K562 (cell line): ENCODE measurements at regions not wholly inside any gene's neighbourhood (a gene's known extent, or its start where the extent isn't known, plus 50 kb on each side); places are given as distances from the start of the nearest gene placed in this dataset.

Experiments
- MYC ChIP-seq, 2 experiments: fragments of 250-450 bp in 1 of 2; sonication (Bioruptor Pico) in 1 of 2; IDR thresholded peaks; 2 replicates each; pipeline versions ENCODE4 v1.5.1 to v1.6.1; 2012 to 2021; ENCODE audit warnings: low read depth in 2 of 2, borderline replicate concordance in 1 of 2, improper control_type of control experiment in 1 of 2, low read length in 1 of 2, mild to moderate bottlenecking in 1 of 2, moderate library complexity in 1 of 2
- POLR2AphosphoS5 ChIP-seq: IDR thresholded peaks from 2 replicates; pipeline ENCODE4 v1.6.1; 2011; ENCODE audit warnings: mild to moderate bottlenecking, low read depth, low read length, moderate library complexity; ENCODE audit not compliant: control insufficient read depth, insufficient read depth
- SLC30A9 ChIP-seq: fragments of 250-450 bp; sonication (Bioruptor Pico); IDR thresholded peaks from 2 replicates; pipeline ENCODE4 v1.8.0; 2022; ENCODE audit warnings: mild to moderate bottlenecking, moderate library complexity
- SMARCA5 ChIP-seq: fragments of 450-650 bp; IDR thresholded peaks from 2 replicates; pipeline ENCODE4 v1.6.1; 2016
- ZKSCAN8 ChIP-seq: fragments of 200-800 bp; sonication (Bioruptor generic); IDR thresholded peaks from 2 replicates; pipeline ENCODE4 v1.6.1; 2016; ENCODE audit warnings: missing genetic modification characterization, missing compliant biosample characterization
- ZNF695 ChIP-seq: fragments of 450-650 bp; formaldehyde crosslinking; IDR thresholded peaks from 2 replicates; pipeline ENCODE4 v1.4.0; 2020; ENCODE audit warnings: mild to moderate bottlenecking, moderate library complexity
- ZNF766 ChIP-seq: fragments of 200-800 bp; sonication (Bioruptor generic); conservative IDR thresholded peaks from 2 replicates; pipeline ENCODE4 v1.6.1; 2016; ENCODE audit warnings: missing genetic modification characterization, missing compliant biosample characterization
- TF ChIP-seq, protein P1 (sequence below), 3 experiments: IDR thresholded peaks in 2 of 3; conservative IDR thresholded peaks in 1 of 3; 2 replicates each; pipeline ENCODE4 v1.5.1; 2011 to 2012; ENCODE audit warnings: low read length in 3 of 3, mild to moderate bottlenecking in 3 of 3, control low read depth in 2 of 3, improper control_type of control experiment in 1 of 3, inconsistent platforms in 1 of 3, low read depth in 1 of 3, mixed read lengths in 1 of 3, moderate library complexity in 1 of 3; ENCODE audit not compliant: insufficient read depth in 2 of 3
- TF ChIP-seq, protein P2 (sequence below): sonication (generic); formaldehyde crosslinking; IDR thresholded peaks from 2 replicates; pipeline ENCODE4 v1.8.0; 2022; ENCODE audit warnings: missing genetic modification reagents, mild to moderate bottlenecking, borderline replicate concordance

DNA sequence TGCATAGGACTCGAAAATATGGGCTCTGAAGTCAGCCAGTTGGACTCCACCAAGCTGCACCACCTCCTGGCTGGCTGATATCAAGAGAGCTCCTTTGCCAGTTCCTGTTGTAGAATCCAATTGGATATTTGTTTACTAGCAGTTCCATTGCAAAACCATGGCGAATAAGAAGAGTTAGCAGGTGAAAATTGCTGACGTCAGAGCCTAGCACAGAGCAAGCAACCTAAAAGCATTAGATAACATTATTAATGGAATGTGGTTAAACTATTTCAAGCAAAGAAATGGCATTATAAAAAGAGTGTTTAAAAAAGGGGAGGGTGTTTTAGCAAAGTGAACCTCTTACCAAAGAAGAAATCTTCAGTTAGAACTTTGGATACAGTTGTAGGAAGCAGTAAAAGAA is 1816.3 kb upstream of the TENM3 start:
- TF ChIP-seq SLC30A9 (no peak), ZNF695 (CRISPR knock-in tag) (no peak), POLR2AphosphoS5 (no peak), ZNF766 (CRISPR knock-in tag) (no peak), ZKSCAN8 (CRISPR knock-in tag) (no peak), MYC (IDR thresholded peaks at IDR 0.05; ENCODE audit: low read depth, low read length) (no peak), MYC (CRISPR knock-in tag; IDR thresholded peaks at IDR 0.05; ENCODE audit: borderline replicate concordance, low read depth) (no peak), SMARCA5 (no peak)
- TF ChIP-seq, protein P1, sequence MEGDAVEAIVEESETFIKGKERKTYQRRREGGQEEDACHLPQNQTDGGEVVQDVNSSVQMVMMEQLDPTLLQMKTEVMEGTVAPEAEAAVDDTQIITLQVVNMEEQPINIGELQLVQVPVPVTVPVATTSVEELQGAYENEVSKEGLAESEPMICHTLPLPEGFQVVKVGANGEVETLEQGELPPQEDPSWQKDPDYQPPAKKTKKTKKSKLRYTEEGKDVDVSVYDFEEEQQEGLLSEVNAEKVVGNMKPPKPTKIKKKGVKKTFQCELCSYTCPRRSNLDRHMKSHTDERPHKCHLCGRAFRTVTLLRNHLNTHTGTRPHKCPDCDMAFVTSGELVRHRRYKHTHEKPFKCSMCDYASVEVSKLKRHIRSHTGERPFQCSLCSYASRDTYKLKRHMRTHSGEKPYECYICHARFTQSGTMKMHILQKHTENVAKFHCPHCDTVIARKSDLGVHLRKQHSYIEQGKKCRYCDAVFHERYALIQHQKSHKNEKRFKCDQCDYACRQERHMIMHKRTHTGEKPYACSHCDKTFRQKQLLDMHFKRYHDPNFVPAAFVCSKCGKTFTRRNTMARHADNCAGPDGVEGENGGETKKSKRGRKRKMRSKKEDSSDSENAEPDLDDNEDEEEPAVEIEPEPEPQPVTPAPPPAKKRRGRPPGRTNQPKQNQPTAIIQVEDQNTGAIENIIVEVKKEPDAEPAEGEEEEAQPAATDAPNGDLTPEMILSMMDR (IDR thresholded peaks at IDR 0.05 in 2 of 3, conservative IDR thresholded peaks at IDR 0.05 in 1 of 3; ENCODE audit: insufficient read depth in 2 of 3, low read depth in 1 of 3, low read length in 3 of 3), result no peak
- TF ChIP-seq, protein P2, sequence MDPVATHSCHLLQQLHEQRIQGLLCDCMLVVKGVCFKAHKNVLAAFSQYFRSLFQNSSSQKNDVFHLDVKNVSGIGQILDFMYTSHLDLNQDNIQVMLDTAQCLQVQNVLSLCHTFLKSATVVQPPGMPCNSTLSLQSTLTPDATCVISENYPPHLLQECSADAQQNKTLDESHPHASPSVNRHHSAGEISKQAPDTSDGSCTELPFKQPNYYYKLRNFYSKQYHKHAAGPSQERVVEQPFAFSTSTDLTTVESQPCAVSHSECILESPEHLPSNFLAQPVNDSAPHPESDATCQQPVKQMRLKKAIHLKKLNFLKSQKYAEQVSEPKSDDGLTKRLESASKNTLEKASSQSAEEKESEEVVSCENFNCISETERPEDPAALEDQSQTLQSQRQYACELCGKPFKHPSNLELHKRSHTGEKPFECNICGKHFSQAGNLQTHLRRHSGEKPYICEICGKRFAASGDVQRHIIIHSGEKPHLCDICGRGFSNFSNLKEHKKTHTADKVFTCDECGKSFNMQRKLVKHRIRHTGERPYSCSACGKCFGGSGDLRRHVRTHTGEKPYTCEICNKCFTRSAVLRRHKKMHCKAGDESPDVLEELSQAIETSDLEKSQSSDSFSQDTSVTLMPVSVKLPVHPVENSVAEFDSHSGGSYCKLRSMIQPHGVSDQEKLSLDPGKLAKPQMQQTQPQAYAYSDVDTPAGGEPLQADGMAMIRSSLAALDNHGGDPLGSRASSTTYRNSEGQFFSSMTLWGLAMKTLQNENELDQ (CRISPR knock-in tag), result no peak
